CD4-positive, alpha-beta T cell treated with Interleukin-6 for 4 hours (primary cell): ENCODE measurements at regions not wholly inside any gene's neighbourhood (a gene's known extent, or its start where the extent isn't known, plus 50 kb on each side); places are given as distances from the start of the nearest gene placed in this dataset.

Experiments
- DNase-seq: peaks from one replicate; pipeline ENCODE4 v3.0.0-alpha.2; 2020; ENCODE audit warnings: mixed read lengths

- DNase-seq: no peak
These were observed 197.2 kb upstream of the VEPH1 start for GRCh38 chr3:157700405-157700804.

- no peak for DNase-seq
These were observed 192.4 kb upstream of the VEPH1 start for GRCh38 chr3:157695586-157695985.

GRCh38 chr3:157695103-157695502, 191.9 kb upstream of the VEPH1 start:
- no peak for DNase-seq

- no peak for DNase-seq
These were observed 190.5 kb upstream of the VEPH1 start for GRCh38 chr3:157693762-157694161.

- no peak for DNase-seq
These were observed 189.3 kb upstream of the VEPH1 start for GRCh38 chr3:157692468-157692867.

GRCh38 chr3:157683668-157684067, 180.5 kb upstream of the VEPH1 start:
- no peak for DNase-seq

- DNase-seq: no peak
These were observed 168.8 kb upstream of the VEPH1 start for GRCh38 chr3:157672061-157672460.

- no peak for DNase-seq
These were observed 168.4 kb upstream of the VEPH1 start for GRCh38 chr3:157671656-157672055.

GRCh38 chr3:157669416-157669815, 166.2 kb upstream of the VEPH1 start:
- DNase-seq: no peak

- DNase-seq: no peak
These were observed 164.3 kb upstream of the VEPH1 start for GRCh38 chr3:157667493-157667892.

GRCh38 chr3:157662171-157662570, 159.0 kb upstream of the VEPH1 start:
- DNase-seq: no peak

- DNase-seq: no peak
These were observed 157.6 kb upstream of the VEPH1 start for GRCh38 chr3:157660847-157661246.

GRCh38 chr3:157652366-157652765, 149.2 kb upstream of the VEPH1 start:
- no peak for DNase-seq

GRCh38 chr3:157650699-157651098, 147.5 kb upstream of the VEPH1 start:
- no peak for DNase-seq

GRCh38 chr3:157650172-157650571, 147.0 kb upstream of the VEPH1 start:
- DNase-seq: no peak

- DNase-seq: no peak
These were observed 146.3 kb upstream of the VEPH1 start for GRCh38 chr3:157649511-157649910.

- no peak for DNase-seq
These were observed 144.6 kb upstream of the VEPH1 start for GRCh38 chr3:157647820-157648219.

GRCh38 chr3:157639756-157640426, 136.7 kb upstream of the VEPH1 start:
- no peak for DNase-seq

GRCh38 chr3:157637866-157638265, 134.7 kb upstream of the VEPH1 start:
- no peak for DNase-seq

GRCh38 chr3:157633241-157633640, 130.0 kb upstream of the VEPH1 start:
- no peak for DNase-seq

- no peak for DNase-seq
These were observed 128.9 kb upstream of the VEPH1 start for GRCh38 chr3:157632075-157632474.

- DNase-seq: no peak
These were observed 128.3 kb upstream of the VEPH1 start for GRCh38 chr3:157631478-157631877.

GRCh38 chr3:157626817-157627216, 123.6 kb upstream of the VEPH1 start:
- DNase-seq: no peak

GRCh38 chr3:157624801-157625200, 121.6 kb upstream of the VEPH1 start:
- DNase-seq: no peak

GRCh38 chr3:157618886-157619285, 115.7 kb upstream of the VEPH1 start:
- no peak for DNase-seq
